HCT116 (cell line): ENCODE measurements at regions not wholly inside any gene's neighbourhood (a gene's known extent, or its start where the extent isn't known, plus 50 kb on each side); places are given as distances from the start of the nearest gene placed in this dataset.

Experiments
- CTCF ChIP-seq, 3 experiments: fragments of 200-600 bp in 1 of 3; sonication (generic) in 1 of 3; IDR thresholded peaks in 2 of 3; conservative IDR thresholded peaks in 1 of 3; 2 replicates each; pipeline ENCODE4 v1.5.1; 2012 to 2017; ENCODE audit warnings: low read depth in 2 of 3, low read length in 2 of 3, antibody characterized with exemption in 1 of 3, borderline replicate concordance in 1 of 3, control low read depth in 1 of 3, mild to moderate bottlenecking in 1 of 3, mixed read lengths in 1 of 3, mixed run types in 1 of 3, moderate library complexity in 1 of 3; ENCODE audit not compliant: insufficient read depth in 1 of 3
- EZH2 ChIP-seq: fragments of 200-600 bp; sonication (generic); IDR thresholded peaks from 2 replicates; pipeline ENCODE4 v1.6.1; 2017; ENCODE audit warnings: antibody characterized with exemption, mixed run types
- MAX ChIP-seq: IDR thresholded peaks from 2 replicates; pipeline ENCODE4 v1.6.1; 2012
- ZBTB33 ChIP-seq: IDR thresholded peaks from 2 replicates; pipeline ENCODE4 v1.6.1; 2011; ENCODE audit warnings: mild to moderate bottlenecking, low read length, moderate library complexity; ENCODE audit not compliant: insufficient replicate concordance; ENCODE audit errors: extremely low read depth

- TF ChIP-seq EZH2 (no peak), MAX (no peak), CTCF (IDR thresholded peaks at IDR 0.05 in 2 of 3, conservative IDR thresholded peaks at IDR 0.05 in 1 of 3; ENCODE audit: borderline replicate concordance in 1 of 3, insufficient read depth in 1 of 3, low read depth in 2 of 3, low read length in 2 of 3) (no peak), ZBTB33 (no peak)
These were observed 160.2 kb downstream of the BTBD3 start for GRCh38 chr20:12077875-12078274.
